A549 (cell line): ENCODE measurements at regions not wholly inside any gene's neighbourhood (a gene's known extent, or its start where the extent isn't known, plus 50 kb on each side); places are given as distances from the start of the nearest gene placed in this dataset.

Experiments
- ATAC-seq, 2 experiments: fragments of 200-7000 bp in 1 of 2; fragments of >200 bp in 1 of 2; cut with Nextera tagmentation in 1 of 2; cut with Tn5 transposase in 1 of 2; 3 replicates each; pipeline versions ENCODE4 v1.8.0 to v1.9.1; 2018 to 2020; ENCODE audit warnings: mild to moderate bottlenecking in 1 of 2, moderate library complexity in 1 of 2
- CTCF ChIA-PET: fragments of 300-600 bp; sonication (Branson Sonifier 250); formaldehyde crosslinking; extraction: SDS; loops from one replicate; lab custom pipeline; 2021; ENCODE audit warnings: antibody characterized with exemption, inconsistent platforms; lab: Yijun Ruan, JAX
- POLR2A ChIA-PET: fragments of 350-600 bp; formaldehyde crosslinking; extraction: SDS; loops from one replicate; lab custom pipeline; 2021; ENCODE audit warnings: antibody characterized with exemption, inconsistent platforms; lab: Yijun Ruan, JAX
- DNase-seq, 2 experiments: peaks; one replicate each; pipeline versions ENCODE4 v3.0.0 to v3.0.0-alpha.2; 2011 to 2016; ENCODE audit warnings: low read depth in 1 of 2, low spot score in 1 of 2
- FAIRE-seq: peaks from 2 replicates; lab custom pipeline; 2011; peaks lifted over from hg19 to GRCh38; lab: Jason Lieb, UNC
- H3K27ac ChIP-seq, 2 experiments: fragments of >200 bp; sonication (Bioruptor Twin); formaldehyde crosslinking; 3 replicates each; pipeline ENCODE4 v1.5.1; 2016 to 2017
- H3K4me1 ChIP-seq: fragments of >200 bp; sonication (Bioruptor Twin); formaldehyde crosslinking; 3 replicates; pipeline ENCODE4 v1.6.1; 2016
- H3K4me2 ChIP-seq: fragments of >200 bp; sonication (Bioruptor Twin); formaldehyde crosslinking; 3 replicates; pipeline ENCODE4 v1.6.1; 2016
- H3K4me3 ChIP-seq: fragments of >200 bp; sonication (Bioruptor Twin); formaldehyde crosslinking; 3 replicates; pipeline ENCODE4 v1.5.1; 2016
- H3K9me3 ChIP-seq: fragments of >200 bp; sonication (Bioruptor Twin); formaldehyde crosslinking; 3 replicates; pipeline ENCODE4 v1.6.1; 2016
- ATOH8 ChIP-seq: fragments of 250-450 bp; sonication (Bioruptor Pico); IDR thresholded peaks from 2 replicates; pipeline ENCODE4 v1.5.0; 2020; ENCODE audit warnings: low read depth, mild to moderate bottlenecking, moderate library complexity
- BHLHE40 ChIP-seq: IDR thresholded peaks from 2 replicates; pipeline ENCODE4 v1.6.1; 2012; ENCODE audit warnings: low read depth, low read length, inconsistent platforms
- E2F6 ChIP-seq: IDR thresholded peaks from 2 replicates; pipeline ENCODE4 v1.6.1; 2012; ENCODE audit warnings: low read depth, borderline replicate concordance
- EHF ChIP-seq: fragments of 250-450 bp; sonication (Bioruptor Pico); IDR thresholded peaks from 2 replicates; pipeline ENCODE4 v1.5.0; 2020; ENCODE audit warnings: mild to moderate bottlenecking
- EHMT2 ChIP-seq: fragments of 200-600 bp; sonication (generic); IDR thresholded peaks from 2 replicates; pipeline ENCODE4 v1.6.1; 2016; ENCODE audit warnings: antibody characterized with exemption, low read depth, mild to moderate bottlenecking, moderate library complexity
- ELK1 ChIP-seq: fragments of 150-350 bp; IDR thresholded peaks from 2 replicates; pipeline ENCODE4 v1.6.1; 2014; ENCODE audit warnings: low read depth, mild to moderate bottlenecking, low read length
- ESRRA ChIP-seq: fragments of 150-350 bp; IDR thresholded peaks from 2 replicates; pipeline ENCODE4 v1.6.1; 2014; ENCODE audit warnings: mild to moderate bottlenecking, low read length, borderline replicate concordance
- FOSB ChIP-seq: fragments of 250-450 bp; sonication (Bioruptor Pico); IDR thresholded peaks from 2 replicates; pipeline ENCODE4 v1.5.0; 2020; ENCODE audit warnings: mild to moderate bottlenecking, moderate library complexity
- FOSL2 ChIP-seq, 2 experiments: fragments of 450-650 bp in 1 of 2; fragments of >200 bp in 1 of 2; sonication (Bioruptor Twin) in 1 of 2; formaldehyde crosslinking; IDR thresholded peaks; 2 replicates each; pipeline versions ENCODE4 v1.5.0 to v1.6.1; 2016 to 2020; ENCODE audit warnings: mild to moderate bottlenecking in 1 of 2, moderate library complexity in 1 of 2
- FOXS1 ChIP-seq: fragments of 250-450 bp; sonication (Bioruptor Pico); IDR thresholded peaks from 2 replicates; pipeline ENCODE4 v1.5.0; 2020; ENCODE audit warnings: mild to moderate bottlenecking, moderate library complexity
- HDAC2 ChIP-seq: fragments of 200-600 bp; sonication (generic); IDR thresholded peaks from 2 replicates; pipeline ENCODE4 v1.6.1; 2016
- HES2 ChIP-seq: fragments of >200 bp; sonication (Bioruptor Twin); formaldehyde crosslinking; IDR thresholded peaks from 2 replicates; pipeline ENCODE4 v1.6.1; 2016
- HEYL ChIP-seq: fragments of 250-450 bp; sonication (Bioruptor Pico); IDR thresholded peaks from 2 replicates; pipeline ENCODE4 v1.8.0; 2021; ENCODE audit warnings: mild to moderate bottlenecking, moderate library complexity
- HMGXB4 ChIP-seq: fragments of 250-450 bp; sonication (Bioruptor Pico); IDR thresholded peaks from 2 replicates; pipeline ENCODE4 v1.5.0; 2021; ENCODE audit warnings: mild to moderate bottlenecking, moderate library complexity, borderline replicate concordance
- HOXA7 ChIP-seq: fragments of 250-450 bp; sonication (Bioruptor Pico); IDR thresholded peaks from 2 replicates; pipeline ENCODE4 v1.5.0; 2020; ENCODE audit warnings: mild to moderate bottlenecking, moderate library complexity
- KDM5A ChIP-seq: fragments of 200-600 bp; sonication (generic); IDR thresholded peaks from 2 replicates; pipeline ENCODE4 v1.6.1; 2016; ENCODE audit warnings: antibody characterized with exemption, mild to moderate bottlenecking
- MAX ChIP-seq: IDR thresholded peaks from 2 replicates; pipeline ENCODE4 v1.6.1; 2012
- NFE2L2 ChIP-seq: fragments of 150-350 bp; conservative IDR thresholded peaks from 2 replicates; pipeline ENCODE4 v1.6.1; 2014; ENCODE audit warnings: low read length
- NPAS2 ChIP-seq: fragments of 250-450 bp; sonication (Bioruptor Pico); IDR thresholded peaks from 2 replicates; pipeline ENCODE4 v1.8.0; 2022; ENCODE audit warnings: mild to moderate bottlenecking, moderate library complexity, borderline replicate concordance
- NR3C1 ChIP-seq: fragments of >200 bp; sonication (Bioruptor Twin); formaldehyde crosslinking; IDR thresholded peaks from 3 replicates; pipeline ENCODE4 v1.6.1; 2017
- POLR2A ChIP-seq: IDR thresholded peaks from 2 replicates; pipeline ENCODE4 v1.6.1; 2012; ENCODE audit warnings: mild to moderate bottlenecking, low read length
- POLR2AphosphoS2 ChIP-seq: conservative IDR thresholded peaks from 2 replicates; pipeline ENCODE4 v1.6.1; 2012; ENCODE audit warnings: low read length, improper control_type of control experiment, inconsistent platforms
- RAD21 ChIP-seq, 2 experiments: fragments of >200 bp in 1 of 2; sonication (Bioruptor Twin) in 1 of 2; formaldehyde crosslinking in 1 of 2; IDR thresholded peaks in 1 of 2; conservative IDR thresholded peaks in 1 of 2; 2 replicates in 1 of 2; 3 replicates in 1 of 2; pipeline ENCODE4 v1.6.1; 2012 to 2018; ENCODE audit warnings: inconsistent platforms in 1 of 2
- RARB ChIP-seq: fragments of 250-450 bp; sonication (Bioruptor Pico); IDR thresholded peaks from 2 replicates; pipeline ENCODE4 v1.8.0; 2021; ENCODE audit warnings: mild to moderate bottlenecking, moderate library complexity
- RCOR1 ChIP-seq: fragments of 150-350 bp; IDR thresholded peaks from 2 replicates; pipeline ENCODE4 v1.6.1; 2014; ENCODE audit warnings: antibody characterized with exemption, low read length, low read depth
- RNF2 ChIP-seq: fragments of 200-600 bp; sonication (generic); IDR thresholded peaks from 2 replicates; pipeline ENCODE4 v1.6.1; 2016; ENCODE audit warnings: low read depth, mild to moderate bottlenecking, antibody characterized with exemption, moderate library complexity, borderline replicate concordance
- ZC3H11A ChIP-seq: fragments of 450-650 bp; IDR thresholded peaks from 2 replicates; pipeline ENCODE4 v1.6.1; 2014; ENCODE audit warnings: antibody characterized with exemption, mild to moderate bottlenecking
- ZNF302 ChIP-seq: fragments of 250-450 bp; sonication (Bioruptor Pico); IDR thresholded peaks from 2 replicates; pipeline ENCODE4 v1.9.0; 2021; ENCODE audit warnings: inconsistent platforms, mild to moderate bottlenecking, moderate library complexity
- WGBS: methylation state at CpG from one replicate; pipeline ENCODE4 v1.1.6; 2017; ENCODE audit errors: missing lambda C conversion rate; 5-methylcytosine and 5-hydroxymethylcytosine counted together

- DNase-seq (no peak), ATAC-seq (no peak), FAIRE-seq (no peak)
- Histone ChIP-seq H3K27ac (no peak overlapping the region), H3K9me3 (no peaks in the 10 kb centered on the region), H3K4me2 (no peak overlapping the region), H3K4me1 (no peaks in the 10 kb centered on the region), H3K4me3 (no peak overlapping the region)
- TF ChIP-seq ATOH8 (CRISPR knock-in tag) (no peak), RAD21 (conservative IDR thresholded peaks at IDR 0.05 in 1 of 2, IDR thresholded peaks at IDR 0.05 in 1 of 2) (no peak), POLR2A (no peak), HMGXB4 (CRISPR knock-in tag) (no peak), ESRRA (no peak)
- CTCF ChIA-PET = no interaction called here
- WGBS = 12% methylated on average over 5 of the region's 5 CpGs
- POLR2A ChIA-PET = no interaction called here
These were observed 370.8 kb upstream of the MEF2C start for GRCh38 chr5:89253666-89254352.

- no peaks in the 10 kb centered on the region for H3K9me3 ChIP-seq
- no peak for FAIRE-seq
- POLR2A ChIA-PET = no interaction called here
- no peaks in the 10 kb centered on the region for H3K4me1 ChIP-seq
- no peak for ATAC-seq
- 0% methylated on average over 1 of the region's 1 CpG for WGBS
- DNase-seq = no peak
- CTCF ChIA-PET = no interaction called here
- no peak overlapping the region for H3K4me3 ChIP-seq
- no peak overlapping the region for H3K4me2 ChIP-seq
- TF ChIP-seq FOSB (CRISPR knock-in tag) (no peak), ZC3H11A (no peak), KDM5A (no peak), RCOR1 (no peak), NFE2L2 (no peak), MAX (no peak), NR3C1 (no peak)
- no peak overlapping the region for H3K27ac ChIP-seq
These were observed 363.9 kb upstream of the MEF2C start for GRCh38 chr5:89246864-89247263.

GRCh38 chr5:89246252-89246651 lies 363.3 kb upstream of the MEF2C start:
- WGBS = 25% methylated on average over 3 of the region's 3 CpGs
- POLR2A ChIA-PET = no interaction called here
- no peaks in the 10 kb centered on the region for H3K9me3 ChIP-seq
- ATAC-seq = no peak
- no peaks in the 10 kb centered on the region for H3K4me1 ChIP-seq
- TF ChIP-seq E2F6 (no peak), RARB (CRISPR knock-in tag) (no peak)
- no peak overlapping the region for H3K27ac ChIP-seq
- no peak for DNase-seq
- no peak overlapping the region for H3K4me2 ChIP-seq
- H3K4me3 ChIP-seq = no peak overlapping the region
- CTCF ChIA-PET = no interaction called here
- FAIRE-seq = no peak

- no peaks in the 10 kb centered on the region for H3K4me1 ChIP-seq
- no peak for DNase-seq
- ChIA-PET POLR2A (no interaction called here), CTCF (no interaction called here)
- H3K27ac ChIP-seq = no peak overlapping the region
- H3K9me3 ChIP-seq = no peaks in the 10 kb centered on the region
- 0% methylated on average over 1 of the region's 1 CpG for WGBS
- no peak overlapping the region for H3K4me3 ChIP-seq
- no peak for TF ChIP-seq RNF2
- TF ChIP-seq EHMT2 = no peak
- no peak for TF ChIP-seq BHLHE40
- no peak for TF ChIP-seq FOSL2 (IDR thresholded peaks at IDR 0.05)
- no peak for TF ChIP-seq FOSL2 (CRISPR knock-in tag; IDR thresholded peaks at IDR 0.05)
- no peak for TF ChIP-seq FOXS1 (CRISPR knock-in tag)
- no peak for TF ChIP-seq POLR2AphosphoS2
- TF ChIP-seq EHF (CRISPR knock-in tag) = no peak
- no peak for TF ChIP-seq HDAC2
- TF ChIP-seq KDM5A = no peak
- no peak for TF ChIP-seq ELK1
- TF ChIP-seq ZNF302 (CRISPR knock-in tag) = no peak
- TF ChIP-seq RARB (CRISPR knock-in tag) = no peak
- no peak for TF ChIP-seq NPAS2 (CRISPR knock-in tag)
- TF ChIP-seq HEYL (CRISPR knock-in tag) = no peak
- TF ChIP-seq HES2 = no peak
- no peak for TF ChIP-seq HOXA7 (CRISPR knock-in tag)
- TF ChIP-seq RCOR1 = no peak
- no peak overlapping the region for H3K4me2 ChIP-seq
- no peak for ATAC-seq
- no peak for FAIRE-seq
These were observed 360.6 kb upstream of the MEF2C start for GRCh38 chr5:89243611-89244010.
